ENCODE measurements at regions not wholly inside any gene's neighbourhood (a gene's known extent, or its start where the extent isn't known, plus 50 kb on each side); places are given as distances from the start of the nearest gene placed in this dataset.

DNA sequence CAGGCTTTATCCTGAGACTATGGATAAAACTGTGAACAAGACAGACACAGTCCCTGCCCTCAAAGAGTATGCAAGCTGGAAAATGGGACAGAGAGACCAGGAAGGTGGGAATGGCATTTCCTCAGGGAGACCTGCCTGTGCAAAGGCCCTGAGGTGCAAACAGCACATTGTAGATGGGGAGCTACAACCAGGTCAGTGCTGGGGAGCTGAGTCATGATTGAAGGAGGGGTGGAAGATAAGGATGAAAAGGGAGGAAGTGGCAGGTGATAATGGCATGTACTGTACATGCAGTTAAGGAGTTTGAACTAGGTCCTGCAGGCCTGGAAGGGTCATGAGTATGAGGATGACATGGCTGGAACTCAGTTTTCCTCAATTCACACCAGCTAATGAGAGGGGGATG, 75.5 kb upstream of the BOD1 start:
- DNase-seq: no peak

DNA sequence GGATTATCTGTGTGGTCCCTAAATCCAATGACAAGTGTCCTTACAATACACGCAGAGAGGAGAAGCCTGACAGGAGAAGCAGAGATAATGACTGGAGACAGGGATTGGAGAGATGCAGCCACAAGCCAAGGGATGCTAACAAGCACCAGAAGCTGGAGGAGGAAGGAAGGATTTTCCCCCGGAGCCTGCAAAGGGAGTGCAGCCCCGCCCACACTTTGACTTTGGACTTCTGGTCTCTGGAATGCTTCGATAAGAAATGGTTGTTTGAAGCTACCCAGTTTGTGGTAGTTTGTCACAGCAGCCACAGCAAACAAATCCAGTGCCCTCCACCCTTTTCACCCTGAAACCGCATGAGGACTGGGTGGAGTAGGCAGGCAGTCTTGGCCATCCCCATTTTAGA, 77.2 kb upstream of the BOD1 start:
- DNase-seq: no peak

DNA sequence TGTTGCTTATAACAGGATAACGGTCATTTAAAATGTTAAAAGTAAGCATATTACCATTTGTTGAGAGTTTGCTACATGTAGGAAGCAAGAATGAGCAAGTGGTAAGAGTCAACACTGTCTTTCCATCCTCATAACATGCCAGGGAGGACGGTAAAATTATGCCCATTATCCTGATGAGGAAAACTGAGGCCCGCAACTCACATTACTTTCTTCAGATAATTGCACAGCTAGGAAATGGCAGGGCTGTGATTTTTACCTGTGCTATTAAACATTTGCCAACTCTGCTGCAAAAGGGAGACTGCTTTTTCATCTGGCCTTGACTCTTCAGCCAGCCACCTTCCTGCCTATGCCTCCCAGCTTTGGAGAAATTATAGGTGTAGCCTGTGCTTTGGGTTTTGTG, 79.8 kb upstream of the BOD1 start:
- no peak for DNase-seq

DNA sequence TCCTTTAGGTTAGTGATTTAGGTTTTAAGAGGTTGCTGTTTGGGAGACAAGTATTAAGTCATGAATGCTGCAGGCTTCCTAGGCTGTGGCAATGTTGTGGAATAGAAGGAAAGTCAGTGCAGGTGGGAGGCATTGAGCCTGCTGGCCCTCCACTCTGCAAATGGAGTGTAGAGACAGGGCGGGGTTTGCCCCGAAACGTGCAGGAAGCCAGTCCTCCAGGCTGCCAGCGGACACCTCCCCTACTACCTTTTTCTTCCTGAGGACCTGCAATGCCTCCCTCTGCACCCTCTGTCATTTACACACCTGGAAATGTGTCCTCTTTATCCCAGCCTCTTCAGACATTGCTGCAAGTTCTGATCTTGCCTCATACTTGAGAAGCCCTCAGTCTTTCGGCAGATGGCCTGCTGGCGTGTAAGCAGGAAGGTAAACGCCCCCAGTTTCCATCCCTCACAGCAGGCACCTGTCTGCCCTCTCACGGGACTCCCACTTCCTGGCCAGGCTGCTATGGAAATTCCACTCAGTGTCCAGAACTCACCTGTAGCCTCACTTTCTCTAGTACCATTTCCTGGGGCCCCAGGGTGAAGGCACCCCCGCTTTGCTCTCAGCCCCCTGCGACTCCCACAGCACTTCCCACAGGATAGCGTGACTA, 81.6 kb upstream of the BOD1 start:
- peak; percentile 53 for DNase-seq

DNA sequence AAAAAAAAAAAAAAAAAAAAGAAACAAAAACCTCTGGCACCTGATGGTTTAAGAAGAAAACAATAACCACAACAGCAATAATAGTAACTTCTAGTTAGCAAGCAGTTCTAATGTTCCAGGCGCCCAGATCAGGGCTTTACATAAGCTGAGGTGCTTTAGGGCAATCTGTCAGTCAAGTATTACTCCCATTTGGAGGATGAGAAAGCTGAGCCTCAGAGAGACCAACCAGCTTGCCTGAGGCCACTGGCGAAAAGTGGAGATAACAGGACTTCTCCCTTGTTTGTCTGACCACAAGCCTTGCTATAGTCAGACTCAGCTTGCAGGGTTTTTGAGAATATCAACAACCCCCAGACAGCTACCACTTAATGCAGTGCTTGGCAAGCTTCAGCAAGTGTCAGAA, 83.5 kb upstream of the BOD1 start:
- DNase-seq: no peak

DNA sequence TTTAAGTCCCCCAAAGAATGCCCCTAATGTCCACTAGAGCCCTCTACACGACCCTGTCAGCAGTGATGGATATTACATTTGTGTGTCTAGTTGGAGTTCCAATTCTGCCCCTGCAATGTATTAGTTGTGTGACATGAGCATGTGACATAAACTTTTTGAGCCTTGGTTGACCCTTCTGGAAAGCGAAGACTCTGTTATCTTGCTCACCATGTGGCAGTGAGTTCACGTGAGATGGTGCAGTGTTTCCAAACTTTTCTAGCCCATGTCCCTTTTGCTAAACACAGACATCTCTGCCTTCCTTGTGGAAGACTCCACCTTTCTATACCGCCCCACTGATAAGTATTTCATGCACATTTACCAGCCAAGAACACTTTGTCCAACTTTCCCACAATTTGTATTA, 87.0 kb upstream of the BOD1 start:
- DNase-seq: no peak

DNA sequence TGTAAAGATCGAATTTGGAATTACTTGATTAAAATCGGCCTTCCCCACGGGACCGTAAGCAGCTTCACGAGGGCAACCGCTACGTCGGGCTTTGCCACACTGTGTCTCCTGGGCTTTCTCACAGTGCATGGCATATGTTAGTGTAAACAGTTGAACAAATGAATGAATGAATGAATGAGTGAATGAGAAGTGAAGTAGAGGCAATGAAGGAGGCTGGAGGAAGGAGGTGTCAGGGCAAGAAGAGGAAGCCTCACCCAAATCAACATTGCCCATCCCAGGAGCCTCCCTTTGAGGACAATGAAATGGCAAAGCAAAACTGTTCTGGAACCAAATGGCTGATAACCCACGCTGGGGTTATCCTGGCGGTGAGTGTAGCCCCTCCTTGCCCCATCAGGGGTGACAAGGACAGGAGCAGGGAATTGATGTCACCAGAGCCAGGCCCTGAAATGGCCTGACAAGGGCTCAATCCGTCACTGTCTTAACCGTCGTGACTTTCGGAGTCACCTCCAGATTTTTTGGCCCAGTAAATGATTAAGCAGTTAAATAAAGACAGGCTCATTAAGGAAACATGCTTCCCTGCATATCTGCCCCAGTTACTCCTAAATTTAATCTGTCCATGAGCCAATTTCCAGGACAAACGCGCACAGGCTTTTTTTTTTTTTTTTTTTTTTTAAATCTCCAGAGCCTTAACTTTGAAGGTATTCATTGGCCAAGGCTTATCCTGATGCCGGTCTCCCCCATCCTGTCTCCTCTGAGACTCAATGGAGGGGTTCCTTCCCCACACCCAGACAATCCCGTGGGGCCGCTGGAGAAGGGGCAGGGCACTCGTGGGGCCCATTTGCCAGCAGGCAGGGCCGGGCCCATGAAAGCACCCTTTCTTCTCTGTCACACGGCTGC, 88.4 kb upstream of the BOD1 start:
- DNase-seq: no peak

DNA sequence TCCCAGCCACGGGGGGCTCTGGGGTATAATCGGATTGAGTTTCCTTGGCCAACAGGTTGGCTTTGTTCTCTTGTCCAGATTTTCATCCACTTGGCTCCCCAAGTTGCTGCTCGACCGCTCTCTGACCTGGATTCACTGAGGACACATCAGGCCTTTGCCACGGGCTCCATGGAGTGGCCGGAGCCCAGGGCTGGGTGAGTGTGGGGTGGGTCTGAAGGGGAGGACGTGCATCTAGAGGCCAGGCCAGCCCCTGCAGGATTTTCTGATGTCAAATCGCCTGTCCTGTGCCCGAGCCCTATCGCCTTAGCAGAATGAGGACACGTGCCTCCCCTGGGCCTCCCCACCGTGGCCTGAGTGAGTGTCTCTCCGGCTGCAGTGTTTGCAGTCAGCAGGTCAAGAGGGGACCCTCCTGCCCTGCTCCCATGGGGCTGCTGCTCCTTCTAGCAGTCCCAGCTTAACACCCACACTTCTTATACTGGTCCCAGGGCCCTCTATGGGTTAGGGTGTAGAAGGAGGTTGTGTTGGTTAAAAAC, 89.1 kb upstream of the BOD1 start:
- DNase-seq: no peak

DNA sequence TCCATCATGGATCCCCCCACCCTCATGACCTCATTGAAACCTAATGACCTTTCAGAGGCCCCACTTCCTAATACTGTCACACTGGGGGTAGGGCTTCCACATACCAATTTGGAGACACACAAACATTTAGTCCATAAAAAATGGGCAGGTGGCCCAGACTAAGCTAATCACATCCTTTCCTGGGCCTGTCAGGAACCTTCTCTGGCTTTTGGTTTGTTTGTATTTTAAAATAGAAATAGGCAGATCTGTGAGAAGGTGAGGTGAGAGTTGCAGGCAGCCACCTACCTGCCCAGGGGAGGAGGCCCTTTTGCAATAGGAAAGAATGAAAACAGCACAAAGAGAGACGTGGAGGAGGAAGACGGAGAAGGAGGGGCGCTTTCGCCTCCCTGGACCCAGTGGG, 90.2 kb upstream of the BOD1 start:
- DNase-seq: no peak

DNA sequence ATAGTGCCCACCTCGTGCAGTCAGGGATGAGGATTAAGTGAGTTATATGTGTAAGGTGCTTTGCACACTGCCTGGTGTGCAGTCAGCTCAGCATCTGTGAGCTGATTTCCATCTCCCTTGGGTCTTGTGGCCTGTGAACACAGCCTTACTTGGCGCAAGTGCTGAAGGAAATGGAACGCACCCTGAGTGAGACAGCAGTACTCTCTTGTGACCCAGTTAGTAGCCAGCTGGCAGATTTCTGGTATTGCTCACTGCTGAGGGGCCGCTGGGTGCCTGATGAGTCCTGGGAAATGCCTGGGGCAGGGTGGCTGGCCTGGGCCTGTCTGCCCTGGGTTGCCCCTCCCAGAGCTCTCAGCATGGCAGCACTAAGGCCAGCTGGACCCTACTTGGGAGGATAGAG, 90.9 kb upstream of the BOD1 start:
- no peak for DNase-seq

DNA sequence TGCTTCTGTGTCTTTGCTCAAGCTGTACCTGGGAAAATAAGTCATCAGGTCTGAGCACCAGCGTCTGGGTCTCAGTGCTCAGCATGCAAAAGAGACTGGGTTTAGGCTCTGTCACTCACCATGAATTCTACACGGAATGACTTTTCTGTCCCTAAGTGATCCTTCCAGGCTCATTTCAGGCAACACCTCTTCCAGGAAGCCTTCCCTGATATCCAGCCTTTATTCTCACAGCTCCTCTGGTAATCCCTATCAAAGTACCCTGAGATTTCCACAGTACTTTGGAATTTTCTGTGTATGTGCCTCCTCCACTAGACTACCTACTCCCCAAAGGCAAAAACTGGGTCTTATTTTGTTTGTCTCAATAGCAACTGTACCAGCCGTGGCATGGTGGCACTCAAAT, 92.7 kb upstream of the BOD1 start:
- DNase-seq: no peak

DNA sequence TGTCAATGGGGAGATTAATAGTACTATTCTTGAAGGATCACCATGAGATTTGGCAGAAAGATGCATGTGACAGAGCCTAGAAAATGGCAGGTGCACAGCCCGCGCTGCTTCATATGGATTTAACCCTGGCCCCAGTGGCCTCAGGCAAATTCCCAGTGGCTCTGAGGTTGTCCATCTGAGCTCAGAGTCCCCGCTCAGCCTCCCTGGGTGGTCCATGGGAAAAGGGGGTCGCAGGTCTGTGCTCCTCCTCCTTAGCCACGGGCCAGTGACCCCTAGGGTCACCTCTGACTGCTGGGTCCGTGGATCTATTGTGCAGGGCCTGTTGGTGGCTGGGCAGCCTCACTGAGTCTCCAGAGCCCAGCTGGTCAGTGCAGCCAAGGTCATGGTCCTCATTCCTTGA, 93.3 kb upstream of the BOD1 start:
- no peak for DNase-seq

DNA sequence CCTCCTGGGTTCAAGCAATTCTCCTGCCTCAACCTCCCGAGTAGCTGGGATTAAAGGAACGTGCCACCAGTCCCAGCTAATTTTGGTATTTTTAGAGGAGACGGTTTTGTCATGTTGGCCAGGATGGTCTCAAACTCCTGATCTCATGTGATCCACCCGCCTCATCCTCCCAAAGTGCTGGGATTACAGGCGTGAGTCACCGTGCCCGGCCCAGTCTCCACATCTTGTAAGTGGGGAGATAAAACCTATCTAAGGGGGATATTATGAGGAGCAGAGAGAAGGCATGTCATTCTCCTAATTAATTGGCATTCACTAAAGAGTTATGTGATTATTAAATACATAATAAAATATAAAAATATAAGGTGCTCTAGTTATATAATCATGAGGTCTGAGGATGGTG, 94.1 kb upstream of the BOD1 start:
- no peak for DNase-seq

DNA sequence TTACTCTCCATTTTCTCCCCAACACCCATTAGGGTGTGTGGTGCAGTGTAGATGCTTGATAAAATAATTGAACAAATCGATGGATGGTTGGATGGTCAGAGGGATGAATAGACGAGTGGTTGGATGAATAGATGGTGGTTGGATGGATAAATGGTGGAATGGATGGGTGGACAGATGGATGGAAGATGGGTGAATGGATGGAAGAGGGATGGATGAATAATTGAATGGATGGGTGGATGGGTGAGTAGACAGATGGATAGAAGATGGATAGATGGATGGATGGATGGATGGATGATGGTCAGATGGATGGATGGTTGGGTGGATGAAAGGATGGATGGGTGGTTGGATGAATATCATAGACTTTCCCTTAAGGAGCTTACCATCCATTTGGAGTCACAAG, 95.0 kb upstream of the BOD1 start:
- no peak for DNase-seq

DNA sequence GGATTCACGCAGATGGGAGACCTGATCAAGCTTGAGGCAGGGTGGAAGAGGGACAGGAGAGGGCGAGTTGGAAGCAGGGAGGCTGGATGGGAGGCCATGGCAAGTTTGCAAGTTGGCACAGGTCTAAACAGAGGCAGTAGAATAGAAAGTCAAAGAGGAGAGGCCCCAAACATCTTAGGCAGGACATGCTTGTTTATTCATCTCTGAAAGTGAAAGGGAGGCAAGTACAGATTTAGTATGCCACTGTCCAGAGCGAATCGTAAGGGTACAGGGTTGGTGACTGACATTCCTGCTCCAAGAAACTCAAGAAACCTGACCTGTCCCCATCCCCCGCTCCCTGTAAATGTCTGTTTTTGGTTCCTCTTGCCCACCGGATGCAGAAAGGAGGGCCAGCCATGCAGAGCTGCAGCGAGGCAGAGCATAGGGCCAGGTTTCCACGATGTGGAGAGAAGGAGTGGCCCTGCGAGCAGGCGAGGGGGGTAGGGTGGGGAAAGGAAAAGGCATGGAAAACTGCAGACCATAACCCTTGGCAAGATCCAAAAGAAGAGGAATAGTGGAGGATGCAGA, 96.2 kb upstream of the BOD1 start:
- DNase-seq: no peak

DNA sequence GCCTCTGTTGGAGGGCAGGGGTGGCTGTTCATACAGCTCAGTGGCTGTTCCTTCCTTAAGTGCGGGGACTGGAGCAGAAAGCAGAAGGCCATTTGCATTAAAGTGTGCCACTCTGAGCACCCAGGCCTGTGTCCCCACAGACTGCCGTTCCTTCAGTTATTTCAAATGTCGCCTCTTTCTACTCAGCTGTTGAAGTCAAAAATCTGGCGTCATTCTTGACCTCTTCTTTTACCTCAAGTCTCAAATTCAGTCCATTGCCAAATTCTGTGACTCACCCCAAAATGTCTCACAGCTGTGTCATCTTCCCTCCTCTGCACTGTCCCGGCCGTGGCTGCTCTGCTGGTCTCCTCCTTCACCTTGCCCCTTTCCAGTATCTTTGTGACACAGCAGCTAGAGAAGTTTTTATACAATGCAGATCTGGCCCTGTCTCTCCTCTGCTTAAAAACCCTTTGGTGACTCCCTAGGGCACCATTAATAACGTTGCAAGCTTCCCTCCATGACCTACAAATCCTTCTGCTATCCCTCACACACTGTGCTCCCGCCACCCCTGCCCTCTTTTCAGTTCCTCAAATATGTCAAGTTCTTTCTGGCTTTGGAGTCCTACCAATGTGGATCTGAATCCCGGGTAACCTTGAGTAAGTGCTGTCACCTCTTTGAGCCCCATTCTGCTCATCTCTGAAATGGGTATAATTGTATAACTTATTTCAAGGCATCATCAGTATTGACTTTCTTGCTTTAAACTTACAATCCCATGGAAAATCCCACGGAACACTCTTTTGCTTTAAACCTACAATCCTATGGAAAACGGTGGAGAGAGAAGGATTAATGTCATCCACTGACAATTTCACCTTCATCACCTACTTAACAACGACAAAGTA, 98.3 kb upstream of the BOD1 start:
- DNase-seq: no peak

DNA sequence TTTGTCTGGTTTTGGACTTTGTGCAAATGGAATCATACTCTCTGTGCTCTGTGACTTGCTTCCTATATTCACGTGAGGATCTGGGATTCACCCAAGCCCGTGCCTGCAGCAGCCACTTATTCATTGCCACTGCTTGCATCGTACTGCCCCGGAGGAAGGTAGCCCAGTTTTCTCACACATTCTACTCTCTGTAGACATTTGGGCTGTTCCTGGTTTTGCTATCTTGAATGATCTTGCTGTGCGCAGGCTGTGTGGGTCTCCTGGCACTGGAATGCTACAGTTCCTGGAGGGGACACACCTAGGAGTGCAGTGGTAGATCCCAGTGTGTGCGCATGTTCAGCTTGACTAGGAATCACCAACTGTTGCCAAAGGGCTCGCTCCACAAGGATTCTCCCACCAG, 99.2 kb upstream of the BOD1 start:
- DNase-seq: no peak

DNA sequence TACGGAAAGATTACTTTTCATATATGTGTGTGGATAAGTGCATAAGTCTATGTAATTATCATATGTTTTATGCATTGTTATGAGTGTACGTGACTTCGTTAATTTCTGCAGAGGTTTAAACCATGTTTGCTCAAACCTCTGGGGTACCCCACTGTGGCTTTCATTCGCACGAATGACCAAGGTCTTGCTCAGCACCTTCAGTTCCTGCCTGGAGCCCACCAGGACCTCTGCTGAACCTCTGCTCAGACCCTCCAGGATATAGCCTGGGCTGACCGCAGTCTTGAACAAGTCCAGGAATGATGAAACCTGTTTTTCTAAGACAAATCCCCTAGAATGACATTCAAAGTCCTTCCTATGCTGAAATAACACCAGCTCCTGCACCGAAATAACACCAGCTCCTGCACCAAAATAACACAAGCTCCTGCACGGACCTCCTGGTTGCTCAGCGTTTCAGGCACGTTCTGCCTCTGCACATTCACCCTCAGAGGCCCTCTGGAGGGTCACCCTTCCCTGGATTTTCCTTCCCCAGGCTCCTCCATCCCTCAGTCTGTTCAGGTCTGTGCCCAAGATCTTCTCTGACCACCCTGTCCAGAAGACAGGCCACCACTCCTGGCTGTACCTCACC, 99.7 kb upstream of the BOD1 start:
- no peak for DNase-seq

DNA sequence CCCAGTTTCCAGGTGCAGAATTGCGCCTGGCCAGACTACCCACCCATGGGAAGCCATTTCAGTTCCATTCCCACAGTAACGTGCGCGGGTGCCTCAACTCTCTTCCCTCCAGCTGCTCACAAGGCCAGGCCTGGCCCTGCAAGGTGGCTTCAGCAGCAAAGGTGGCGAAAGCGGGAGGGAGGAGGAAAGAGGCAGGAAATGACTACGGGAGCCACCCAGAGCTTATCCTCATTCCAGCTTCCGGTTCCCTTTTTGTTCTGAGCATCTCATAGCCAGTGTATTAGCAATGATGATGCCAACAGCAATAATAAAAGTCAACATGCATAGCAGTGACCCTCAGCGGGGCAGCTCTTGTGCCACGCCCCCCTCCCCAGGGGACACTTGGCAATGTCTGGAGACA, 101.5 kb upstream of the BOD1 start:
- DNase-seq: no peak

DNA sequence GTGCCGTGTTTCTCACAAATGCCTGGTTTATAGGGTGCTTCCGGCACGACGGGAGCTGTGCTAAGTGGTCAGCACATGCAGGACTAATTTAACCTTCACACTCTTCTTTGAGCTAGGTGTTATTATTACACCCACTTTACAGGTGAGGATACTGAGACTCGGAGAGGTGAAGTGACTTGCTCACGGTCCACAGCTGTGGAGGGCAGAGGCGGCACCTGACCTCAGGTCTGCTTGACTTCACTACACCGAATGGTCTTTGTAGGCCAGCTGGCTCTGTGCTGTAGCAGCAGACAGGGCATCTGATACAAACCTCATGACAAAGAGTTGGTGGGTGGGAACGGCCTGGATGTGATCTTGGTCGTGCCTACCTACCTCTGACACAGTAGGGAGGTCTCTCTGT, 102.0 kb upstream of the BOD1 start:
- DNase-seq: no peak

DNA sequence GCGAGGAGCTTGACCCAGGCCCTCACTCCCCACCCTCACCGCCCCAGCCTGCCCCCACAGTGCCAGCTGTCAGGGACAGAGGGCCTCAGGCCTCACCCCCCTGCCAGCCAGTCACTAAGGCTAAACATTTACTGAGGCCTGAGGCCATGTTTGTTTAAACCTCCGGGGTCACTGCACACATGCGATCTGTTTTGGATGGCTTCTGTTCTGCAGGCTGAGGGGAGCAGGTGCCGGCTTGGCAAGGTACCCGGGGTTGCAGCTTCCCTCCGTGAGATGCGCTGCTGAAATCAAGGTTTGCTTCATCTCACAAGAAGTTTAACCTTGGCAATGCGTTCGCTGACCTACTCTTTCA, 103.3 kb upstream of the BOD1 start:
- peak; percentile 26 for DNase-seq

DNA sequence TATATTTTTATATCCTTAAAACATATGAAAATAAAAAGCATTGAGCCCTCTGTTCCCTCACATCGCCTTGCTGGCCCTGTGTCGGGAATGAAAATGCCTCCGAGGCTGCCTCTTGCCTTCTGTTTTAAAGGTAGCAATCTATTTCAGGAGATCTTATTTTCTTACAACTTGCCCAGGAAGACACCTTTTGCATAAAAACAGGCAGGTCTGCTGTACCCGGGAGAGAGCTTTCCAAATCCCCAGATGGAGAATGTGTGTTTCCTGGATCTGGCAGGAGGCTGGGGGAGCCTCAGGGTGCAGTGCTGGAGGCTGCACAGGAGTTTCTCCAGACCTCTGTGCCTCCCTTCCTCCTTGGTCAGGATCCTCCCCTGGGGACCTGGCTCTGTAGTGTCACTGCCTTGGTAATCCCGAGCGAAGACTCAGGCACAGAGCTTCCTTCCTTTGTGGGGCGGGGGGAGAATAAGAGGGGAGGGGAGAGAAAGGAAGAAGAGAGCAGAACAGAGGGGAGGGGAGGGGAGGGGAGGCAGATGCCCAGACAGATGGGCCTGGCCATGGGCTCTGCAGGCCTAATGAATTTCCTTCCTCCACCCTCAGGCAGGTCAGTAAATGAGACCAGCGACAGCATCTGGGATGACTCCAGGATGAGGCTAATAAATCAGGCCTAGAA, 104.0 kb upstream of the BOD1 start:
- no peak for DNase-seq

All from NCI-H345 (cell line).